Caco-2 (cell line): ENCODE measurements at regions not wholly inside any gene's neighbourhood (a gene's known extent, or its start where the extent isn't known, plus 50 kb on each side); places are given as distances from the start of the nearest gene placed in this dataset.

Source experiments
- BruUV-seq: library from RNA; stranded (reverse); fragments of 400-500 nt; replicated peaks from 2 replicates; lab custom pipeline; 2021; lab: Mats Ljungman, UMichigan
- CTCF ChIA-PET: fragments of 300-600 bp; sonication (Branson Sonifier 250); formaldehyde crosslinking; loops from one replicate; lab custom pipeline; 2022; ENCODE audit warnings: antibody characterized with exemption; lab: Charles Lee
- POLR2A ChIA-PET: fragments of 300-600 bp; sonication (Branson Sonifier 250); formaldehyde crosslinking; loops from one replicate; lab custom pipeline; 2022; ENCODE audit warnings: antibody characterized with exemption; lab: Charles Lee
- DNase-seq, 2 experiments: peaks; one replicate each; pipeline versions ENCODE4 v3.0.0 to v3.0.0-alpha.2; 2020 to 2022
- H3K27me3 ChIP-seq: replicated peaks from 2 replicates; pipeline ENCODE4 v1.6.0; 2011; ENCODE audit warnings: low read length; ENCODE audit not compliant: control insufficient read depth, insufficient read depth
- H3K36me3 ChIP-seq: 2 replicates; pipeline ENCODE4 v1.5.1; 2011; ENCODE audit warnings: low read length; ENCODE audit not compliant: control insufficient read depth, insufficient read depth
- H3K4me1 ChIP-seq: fragments of 250-450 bp; sonication (Bioruptor Pico); 2 replicates; pipeline ENCODE4 v1.5.1; 2020; ENCODE audit warnings: mild to moderate bottlenecking
- H3K4me3 ChIP-seq: 2 replicates; pipeline ENCODE4 v1.5.1; 2011; ENCODE audit warnings: low read depth, mild to moderate bottlenecking, control low read depth, low read length
- H3K9me3 ChIP-seq: fragments of 250-450 bp; sonication (Bioruptor Pico); 2 replicates; pipeline ENCODE4 v1.5.1; 2020; ENCODE audit warnings: mild to moderate bottlenecking, moderate library complexity
- H3K27ac Mint-ChIP-seq: one replicate; pipeline ENCODE4 v1.8.0; 2022; ENCODE audit warnings: mixed read lengths; ENCODE audit not compliant: unreplicated experiment
- H3K27me3 Mint-ChIP-seq: one replicate; pipeline ENCODE4 v1.8.0; 2022; ENCODE audit warnings: mixed read lengths; ENCODE audit not compliant: insufficient read depth, unreplicated experiment
- H3K36me3 Mint-ChIP-seq: one replicate; pipeline ENCODE4 v1.8.0; 2022; ENCODE audit warnings: mild to moderate bottlenecking, mixed read lengths; ENCODE audit not compliant: insufficient read depth, unreplicated experiment
- H3K4me1 Mint-ChIP-seq: one replicate; pipeline ENCODE4 v1.8.0; 2022; ENCODE audit warnings: low read depth, mixed read lengths; ENCODE audit not compliant: unreplicated experiment
- H3K4me3 Mint-ChIP-seq: one replicate; pipeline ENCODE4 v1.8.0; 2022; ENCODE audit warnings: mild to moderate bottlenecking, moderate library complexity, mixed read lengths; ENCODE audit not compliant: unreplicated experiment
- H3K9me3 Mint-ChIP-seq: one replicate; pipeline ENCODE4 v1.8.0; 2022; ENCODE audit warnings: mixed read lengths; ENCODE audit not compliant: unreplicated experiment
- CTCF ChIP-seq, 2 experiments: fragments of 200-600 bp in 1 of 2; IDR thresholded peaks; 1 replicate in 1 of 2; 2 replicates in 1 of 2; pipeline versions ENCODE4 v1.5.1 to v1.8.0; 2011 to 2022; ENCODE audit warnings: antibody characterized with exemption in 1 of 2, control low read depth in 1 of 2, inconsistent platforms in 1 of 2, low read depth in 1 of 2, low read length in 1 of 2, mild to moderate bottlenecking in 1 of 2, moderate library complexity in 1 of 2; ENCODE audit not compliant: insufficient read depth in 1 of 2, severe bottlenecking in 1 of 2, unreplicated experiment in 1 of 2
- intact Hi-C: fragments of 100-400 bp; cut with micrococcal nuclease; formaldehyde crosslinking; loops from one replicate; pipeline ENCODE4 v1.10.0; 2022; ENCODE audit not compliant: unreplicated experiment

DNA sequence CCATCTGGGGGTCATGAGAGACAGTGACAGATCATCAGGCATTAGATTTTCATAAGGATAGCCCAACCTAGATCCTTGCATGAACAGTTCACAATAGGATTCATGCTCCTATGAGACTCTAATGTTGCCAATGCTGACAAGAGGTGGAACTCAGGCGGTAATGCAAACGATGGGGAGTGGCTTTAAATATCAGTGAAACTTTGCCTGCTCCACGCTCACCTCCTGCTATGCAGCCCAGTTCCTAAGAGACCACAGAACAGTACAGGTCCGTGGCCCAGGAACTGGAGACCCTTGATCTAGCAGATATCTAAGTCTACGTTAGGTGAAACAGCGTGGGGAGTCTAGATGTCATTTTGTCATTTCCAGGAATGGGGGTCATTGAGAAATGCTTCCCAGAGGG, 165.7 kb downstream of the OR13H1 start:
- Histone ChIP-seq H3K27me3 (no peaks in the 10 kb centered on the region), H3K36me3 (no peaks in the 10 kb centered on the region), H3K4me3 (no peak overlapping the region), H3K9me3 (no peaks in the 10 kb centered on the region), H3K4me1 (no peaks in the 10 kb centered on the region)
- H3K9me3 Mint-ChIP-seq = peaks cover 22% of the 10 kb centered on the region
- TF ChIP-seq CTCF (IDR thresholded peaks at IDR 0.05; ENCODE audit: insufficient read depth in 1 of 2, low read depth in 1 of 2, low read length in 1 of 2, severe bottlenecking in 1 of 2, unreplicated experiment in 1 of 2) = no peak
- H3K27ac Mint-ChIP-seq = no peak overlapping the region
- no TSS peak for BruUV-seq
- no peak overlapping the region for H3K4me3 Mint-ChIP-seq
- H3K36me3 Mint-ChIP-seq = peaks cover 5% of the 10 kb centered on the region
- POLR2A ChIA-PET = no interaction called here
- no peak for DNase-seq
- no peaks in the 10 kb centered on the region for H3K4me1 Mint-ChIP-seq
- no peaks in the 10 kb centered on the region for H3K27me3 Mint-ChIP-seq
- intact Hi-C loops = no loop called here
- CTCF ChIA-PET = no interaction called here

DNA sequence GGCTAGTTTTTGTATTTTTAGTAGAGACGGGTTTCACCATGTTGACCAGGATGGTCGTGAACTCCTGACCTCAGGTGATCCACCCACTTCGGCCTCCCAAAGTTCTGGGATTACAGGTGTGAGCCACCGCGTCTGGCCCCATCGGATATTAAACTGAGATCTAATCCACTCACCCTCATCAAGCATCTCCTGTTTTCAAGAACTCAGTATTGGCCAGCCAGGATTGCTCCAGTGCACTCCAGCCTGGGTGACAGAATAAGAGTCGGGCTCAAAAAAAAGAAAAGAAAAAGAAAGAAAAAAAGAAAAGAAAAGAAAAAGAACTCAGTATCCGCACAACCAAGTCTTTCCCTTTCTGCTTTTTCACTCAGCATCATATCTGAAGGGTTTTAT, 167.6 kb downstream of the OR13H1 start:
- CTCF ChIA-PET = no interaction called here
- Mint-ChIP-seq H3K4me3 (no peak overlapping the region), H3K9me3 (peaks cover 22% of the 10 kb centered on the region), H3K36me3 (peaks cover 5% of the 10 kb centered on the region), H3K27me3 (no peaks in the 10 kb centered on the region), H3K27ac (no peak overlapping the region), H3K4me1 (no peaks in the 10 kb centered on the region)
- no TSS peak for BruUV-seq
- no peak for TF ChIP-seq CTCF (IDR thresholded peaks at IDR 0.05; ENCODE audit: insufficient read depth in 1 of 2, low read depth in 1 of 2, low read length in 1 of 2, severe bottlenecking in 1 of 2, unreplicated experiment in 1 of 2)
- POLR2A ChIA-PET = no interaction called here
- no peak overlapping the region for H3K4me3 ChIP-seq
- H3K36me3 ChIP-seq = no peaks in the 10 kb centered on the region
- H3K27me3 ChIP-seq = no peaks in the 10 kb centered on the region
- no peak for DNase-seq
- H3K9me3 ChIP-seq = no peaks in the 10 kb centered on the region
- no peaks in the 10 kb centered on the region for H3K4me1 ChIP-seq
- intact Hi-C loops = no loop called here

- Histone ChIP-seq H3K27me3 (no peaks in the 10 kb centered on the region), H3K4me3 (no peak overlapping the region), H3K36me3 (no peaks in the 10 kb centered on the region), H3K4me1 (no peaks in the 10 kb centered on the region), H3K9me3 (no peaks in the 10 kb centered on the region)
- H3K9me3 Mint-ChIP-seq = no peaks in the 10 kb centered on the region
- no TSS peak for BruUV-seq
- intact Hi-C loops = no loop called here
- no peak for TF ChIP-seq CTCF (IDR thresholded peaks at IDR 0.05; ENCODE audit: insufficient read depth in 1 of 2, low read depth in 1 of 2, low read length in 1 of 2, severe bottlenecking in 1 of 2, unreplicated experiment in 1 of 2)
- no peaks in the 10 kb centered on the region for H3K4me1 Mint-ChIP-seq
- ChIA-PET POLR2A (no interaction called here), CTCF (no interaction called here)
- no peaks in the 10 kb centered on the region for H3K36me3 Mint-ChIP-seq
- H3K27me3 Mint-ChIP-seq = no peaks in the 10 kb centered on the region
- no peak overlapping the region for H3K4me3 Mint-ChIP-seq
- DNase-seq = no peak
- no peak overlapping the region for H3K27ac Mint-ChIP-seq
Measured at GRCh38 chrX:131723646-131724045, 179.8 kb downstream of the OR13H1 start.
